OCI-LY1 (cell line): ENCODE measurements at regions not wholly inside any gene's neighbourhood (a gene's known extent, or its start where the extent isn't known, plus 50 kb on each side); places are given as distances from the start of the nearest gene placed in this dataset.
"Not testable (repeated sequence)": the region's sequence is repeated elsewhere in the genome, so short reads cannot be mapped to it uniquely, and the experiment has no call there.

Experiments
- H2AFZ ChIP-seq: fragments of 200-600 bp; sonication (generic), shearing (Covaris generic); 2 replicates; pipeline ENCODE4 v1.6.0; 2014; ENCODE audit warnings: antibody characterized with exemption, mild to moderate bottlenecking, low read length
- H3F3A ChIP-seq: fragments of 200-600 bp; sonication (generic), shearing (Covaris generic); 2 replicates; pipeline ENCODE4 v1.6.0; 2014; ENCODE audit warnings: mild to moderate bottlenecking, antibody characterized with exemption, low read length, moderate library complexity; ENCODE audit not compliant: insufficient read depth
- H3K27ac ChIP-seq: fragments of 200-600 bp; sonication (generic); 2 replicates; pipeline ENCODE4 v1.5.1; 2014; ENCODE audit warnings: low read length, mixed run types, mild to moderate bottlenecking, low read depth; ENCODE audit not compliant: poor library complexity, severe bottlenecking
- H3K27me3 ChIP-seq: fragments of 200-600 bp; sonication (generic); 2 replicates; pipeline ENCODE4 v1.6.0; 2014; ENCODE audit warnings: antibody characterized with exemption, mild to moderate bottlenecking, low read length, moderate library complexity; ENCODE audit not compliant: insufficient read depth
- H3K36me3 ChIP-seq: fragments of 200-600 bp; sonication (generic); 2 replicates; pipeline ENCODE4 v1.6.1; 2014; ENCODE audit warnings: mild to moderate bottlenecking, antibody characterized with exemption, low read length, moderate library complexity, mixed read lengths; ENCODE audit not compliant: insufficient read depth
- H3K4me1 ChIP-seq: fragments of 200-600 bp; sonication (generic); 2 replicates; pipeline ENCODE4 v1.5.1; 2014; ENCODE audit warnings: mild to moderate bottlenecking, low read length, moderate library complexity; ENCODE audit not compliant: insufficient read depth, severe bottlenecking
- H3K4me2 ChIP-seq: fragments of 200-600 bp; sonication (generic), shearing (Covaris generic); 2 replicates; pipeline ENCODE4 v1.6.1; 2014; ENCODE audit warnings: low read length
- H3K4me3 ChIP-seq: fragments of 200-600 bp; sonication (generic); 2 replicates; pipeline ENCODE4 v1.5.1; 2014; ENCODE audit warnings: low read length, low read depth, mild to moderate bottlenecking, mixed read lengths; ENCODE audit not compliant: poor library complexity, severe bottlenecking
- H3K79me2 ChIP-seq: fragments of 200-600 bp; shearing (Covaris generic); 2 replicates; pipeline ENCODE4 v1.6.1; 2016; ENCODE audit warnings: mixed run types, low read length, mixed read lengths; ENCODE audit not compliant: insufficient read depth
- H3K9ac ChIP-seq: fragments of 200-600 bp; sonication (generic), shearing (Covaris generic); 2 replicates; pipeline ENCODE4 v1.6.1; 2014; ENCODE audit warnings: mild to moderate bottlenecking, low read length, mixed read lengths
- H3K9me2 ChIP-seq: fragments of 200-600 bp; sonication (generic), shearing (Covaris generic); 2 replicates; pipeline ENCODE4 v1.6.1; 2014; ENCODE audit warnings: low read depth, mild to moderate bottlenecking, low read length, mixed read lengths
- H3K9me3 ChIP-seq: fragments of 200-600 bp; shearing (Covaris generic); 2 replicates; pipeline ENCODE4 v1.6.1; 2014; ENCODE audit warnings: low read length, mixed read lengths
- H4K20me1 ChIP-seq: fragments of 200-600 bp; sonication (generic), shearing (Covaris generic); 2 replicates; pipeline ENCODE4 v1.6.0; 2016; ENCODE audit warnings: mild to moderate bottlenecking, low read length; ENCODE audit not compliant: insufficient read depth
- EZH2 ChIP-seq: fragments of 200-600 bp; sonication (generic), shearing (Covaris generic); IDR thresholded peaks from 2 replicates; pipeline ENCODE4 v1.8.0; 2017; ENCODE audit warnings: borderline replicate concordance, mixed run types, mild to moderate bottlenecking, antibody characterized with exemption, low read length, moderate library complexity, mixed read lengths
- TF ChIP-seq, protein P1 (sequence below): fragments of 200-600 bp; sonication (generic), shearing (Covaris generic); IDR thresholded peaks from 2 replicates; pipeline ENCODE4 v1.5.1; 2017; ENCODE audit warnings: mild to moderate bottlenecking, antibody characterized with exemption, low read length, moderate library complexity, mixed read lengths

DNA sequence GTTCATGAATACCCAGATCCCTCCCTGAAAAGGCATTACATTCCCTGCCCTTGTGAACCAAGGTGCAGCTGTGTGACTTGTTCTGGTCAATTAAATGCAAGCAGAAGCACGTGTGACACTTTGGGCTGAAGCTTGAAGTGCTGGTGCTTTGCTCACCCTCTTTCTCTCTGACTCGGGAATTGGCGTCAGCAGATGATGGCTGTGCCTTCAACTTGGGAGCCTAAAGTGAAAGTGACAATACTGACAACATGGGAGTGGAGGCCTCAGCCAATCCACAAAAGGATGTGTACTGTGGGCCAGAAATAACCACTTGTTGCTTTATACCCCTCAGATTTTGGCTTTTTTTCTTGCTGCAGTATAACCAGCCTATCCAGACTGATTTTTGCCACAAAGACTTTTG, 148.3 kb upstream of the THY1 start:
- no peak for TF ChIP-seq EZH2
- TF ChIP-seq, protein P1, sequence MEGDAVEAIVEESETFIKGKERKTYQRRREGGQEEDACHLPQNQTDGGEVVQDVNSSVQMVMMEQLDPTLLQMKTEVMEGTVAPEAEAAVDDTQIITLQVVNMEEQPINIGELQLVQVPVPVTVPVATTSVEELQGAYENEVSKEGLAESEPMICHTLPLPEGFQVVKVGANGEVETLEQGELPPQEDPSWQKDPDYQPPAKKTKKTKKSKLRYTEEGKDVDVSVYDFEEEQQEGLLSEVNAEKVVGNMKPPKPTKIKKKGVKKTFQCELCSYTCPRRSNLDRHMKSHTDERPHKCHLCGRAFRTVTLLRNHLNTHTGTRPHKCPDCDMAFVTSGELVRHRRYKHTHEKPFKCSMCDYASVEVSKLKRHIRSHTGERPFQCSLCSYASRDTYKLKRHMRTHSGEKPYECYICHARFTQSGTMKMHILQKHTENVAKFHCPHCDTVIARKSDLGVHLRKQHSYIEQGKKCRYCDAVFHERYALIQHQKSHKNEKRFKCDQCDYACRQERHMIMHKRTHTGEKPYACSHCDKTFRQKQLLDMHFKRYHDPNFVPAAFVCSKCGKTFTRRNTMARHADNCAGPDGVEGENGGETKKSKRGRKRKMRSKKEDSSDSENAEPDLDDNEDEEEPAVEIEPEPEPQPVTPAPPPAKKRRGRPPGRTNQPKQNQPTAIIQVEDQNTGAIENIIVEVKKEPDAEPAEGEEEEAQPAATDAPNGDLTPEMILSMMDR, result no peak
- H3K9me3 ChIP-seq, result no peaks in the 10 kb centered on the region
- no peak overlapping the region for H3K9ac ChIP-seq
- no peaks in the 10 kb centered on the region for H3K4me1 ChIP-seq
- no peaks in the 10 kb centered on the region for H3F3A ChIP-seq
- H3K4me3 ChIP-seq, result no peak overlapping the region
- no peaks in the 10 kb centered on the region for H3K79me2 ChIP-seq
- H2AFZ ChIP-seq, result no peak overlapping the region
- H3K27ac ChIP-seq, result no peak overlapping the region
- no peak overlapping the region for H3K4me2 ChIP-seq
- H3K9me2 ChIP-seq, result no peaks in the 10 kb centered on the region
- H4K20me1 ChIP-seq, result no peaks in the 10 kb centered on the region
- no peaks in the 10 kb centered on the region for H3K36me3 ChIP-seq
- H3K27me3 ChIP-seq, result no peaks in the 10 kb centered on the region

DNA sequence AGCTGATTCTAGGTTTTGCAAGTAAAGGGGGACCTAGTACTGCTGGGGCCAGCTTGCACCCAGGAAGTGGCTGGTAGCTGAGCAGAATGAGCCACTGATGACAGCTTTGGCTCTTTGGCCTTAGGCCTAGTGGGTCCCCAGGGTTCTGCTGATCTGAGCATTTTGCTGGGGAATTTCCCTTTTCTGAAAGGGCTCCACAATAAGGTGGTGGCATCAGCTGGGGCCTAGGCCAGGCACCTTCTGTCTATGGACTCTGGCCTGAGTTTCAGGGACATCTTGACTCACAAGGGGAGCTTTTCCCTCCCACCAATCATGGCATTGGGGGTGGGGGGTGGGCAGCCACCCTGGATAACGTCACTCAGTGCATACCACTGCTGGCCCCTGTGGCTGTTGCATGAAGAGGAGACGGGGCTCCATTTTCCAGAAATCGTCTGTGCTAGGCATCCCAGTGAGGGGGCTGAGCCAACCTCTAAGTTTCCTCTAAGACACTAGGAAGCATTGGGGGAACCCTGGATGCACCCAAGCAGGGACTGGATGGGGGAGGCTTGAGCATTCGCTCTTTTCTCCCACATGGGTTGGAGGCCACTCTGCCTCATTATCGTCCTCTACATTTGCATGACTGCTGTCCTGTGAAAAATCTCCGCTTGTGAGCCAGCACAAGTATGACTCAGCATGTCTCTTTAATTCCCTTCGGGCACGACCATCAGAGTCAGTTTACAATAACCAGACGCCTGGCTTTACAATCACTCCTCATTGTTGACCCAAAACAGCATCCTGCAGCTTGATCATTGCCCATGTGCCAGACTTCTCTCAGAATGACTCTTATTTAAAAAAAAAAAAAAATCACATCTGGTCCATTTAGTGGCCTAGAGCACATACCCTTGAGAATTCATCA, 145.0 kb upstream of the THY1 start:
- Histone ChIP-seq H3K4me2 (no peak overlapping the region), H3K27me3 (no peaks in the 10 kb centered on the region), H3K36me3 (no peaks in the 10 kb centered on the region), H3K9me3 (no peaks in the 10 kb centered on the region), H4K20me1 (no peaks in the 10 kb centered on the region), H3F3A (no peaks in the 10 kb centered on the region), H3K27ac (no peak overlapping the region), H2AFZ (no peak overlapping the region), H3K79me2 (no peaks in the 10 kb centered on the region), H3K9me2 (no peaks in the 10 kb centered on the region), H3K4me3 (no peak overlapping the region), H3K4me1 (no peaks in the 10 kb centered on the region), H3K9ac (no peak overlapping the region)
- TF ChIP-seq EZH2, result no peak
- TF ChIP-seq, protein P1, result no peak

DNA sequence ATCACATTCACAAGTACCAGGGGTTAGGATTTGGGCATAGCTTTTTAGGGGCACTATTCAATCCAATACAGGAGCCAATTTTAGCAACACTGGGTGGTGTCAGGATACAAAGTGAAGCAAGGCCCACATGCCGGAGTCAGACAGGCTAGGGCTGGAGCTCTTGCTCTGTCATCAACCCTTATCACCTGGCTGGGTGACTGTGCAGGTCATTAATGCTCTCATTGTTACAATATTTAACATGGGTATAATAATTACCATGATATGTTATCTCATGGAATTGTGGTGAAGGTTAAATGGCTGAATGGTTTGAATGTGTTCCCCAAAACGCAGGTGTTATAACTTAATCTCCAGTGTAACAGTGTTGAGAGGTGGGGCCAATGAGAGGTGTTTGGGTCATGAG, 143.3 kb upstream of the THY1 start:
- Histone ChIP-seq H3K4me1 (no peaks in the 10 kb centered on the region), H3K36me3 (no peaks in the 10 kb centered on the region), H3K27me3 (no peaks in the 10 kb centered on the region), H3K9ac (no peak overlapping the region), H3K4me2 (no peak overlapping the region), H3K4me3 (no peak overlapping the region), H4K20me1 (no peaks in the 10 kb centered on the region), H3K27ac (no peak overlapping the region), H2AFZ (no peak overlapping the region), H3K79me2 (no peaks in the 10 kb centered on the region), H3K9me3 (no peaks in the 10 kb centered on the region), H3K9me2 (no peaks in the 10 kb centered on the region), H3F3A (no peaks in the 10 kb centered on the region)
- TF ChIP-seq EZH2, result no peak
- TF ChIP-seq, protein P1, result no peak

DNA sequence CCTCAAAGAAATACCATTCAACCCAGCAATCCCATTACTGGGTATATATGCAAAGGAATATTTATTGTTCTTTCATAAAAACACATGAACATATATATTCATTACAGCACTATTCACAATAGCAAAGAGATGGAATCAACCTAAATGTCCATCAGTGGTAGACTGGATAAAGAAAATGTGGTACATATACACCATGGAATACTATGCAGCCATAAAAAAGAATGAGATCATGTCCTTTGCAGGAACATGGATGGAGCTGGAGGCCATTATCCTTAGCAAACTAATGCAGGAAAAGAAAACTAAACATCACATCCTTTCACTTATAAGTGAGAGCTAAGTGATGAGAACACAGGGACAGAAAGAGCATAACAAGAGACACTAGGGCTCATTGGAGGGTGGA, 142.7 kb upstream of the THY1 start:
- not testable (repeated sequence) for H3K36me3 ChIP-seq, H3K4me1 ChIP-seq, H3K4me3 ChIP-seq, H3K79me2 ChIP-seq, H3K27ac ChIP-seq, H3K27me3 ChIP-seq, H3K9me3 ChIP-seq, H4K20me1 ChIP-seq, H3F3A ChIP-seq, H3K9me2 ChIP-seq, H3K9ac ChIP-seq, H2AFZ ChIP-seq, H3K4me2 ChIP-seq
